Large intestine (tissue), 3 donors: ENCODE measurements at regions not wholly inside any gene's neighbourhood (a gene's known extent, or its start where the extent isn't known, plus 50 kb on each side); places are given as distances from the start of the nearest gene placed in this dataset.

ENCODE experiments used
- DNase-seq, 2 donors: peaks; one replicate each; pipeline versions ENCODE4 v3.0.0 to v3.0.0-alpha.2; 2013
- H3K27ac ChIP-seq: one replicate; pipeline ENCODE4 v1.5.1; 2013; ENCODE audit warnings: low read length
- H3K27me3 ChIP-seq: 2 replicates; pipeline ENCODE4 v1.6.1; 2013; ENCODE audit warnings: low read length; ENCODE audit not compliant: control insufficient read depth, insufficient read depth
- H3K36me3 ChIP-seq: 2 replicates; pipeline ENCODE4 v1.6.1; 2013; ENCODE audit warnings: low read length; ENCODE audit not compliant: control insufficient read depth, insufficient read depth
- H3K4me1 ChIP-seq: one replicate; pipeline ENCODE4 v1.6.1; 2013; ENCODE audit warnings: low read length; ENCODE audit not compliant: control insufficient read depth, insufficient read depth
- H3K4me3 ChIP-seq: one replicate; pipeline ENCODE4 v1.5.1; 2013; ENCODE audit warnings: low read length
- H3K9me3 ChIP-seq: one replicate; pipeline ENCODE4 v1.6.1; 2013; ENCODE audit warnings: mild to moderate bottlenecking, low read depth, low read length, moderate library complexity; ENCODE audit not compliant: control insufficient read depth
- WGBS: methylation state at CpG from one replicate; pipeline ENCODE4 v1.1.5; 2013; ENCODE audit warnings: low lambda C conversion rate; ENCODE audit not compliant: insufficient coverage; 5-methylcytosine and 5-hydroxymethylcytosine counted together

DNA sequence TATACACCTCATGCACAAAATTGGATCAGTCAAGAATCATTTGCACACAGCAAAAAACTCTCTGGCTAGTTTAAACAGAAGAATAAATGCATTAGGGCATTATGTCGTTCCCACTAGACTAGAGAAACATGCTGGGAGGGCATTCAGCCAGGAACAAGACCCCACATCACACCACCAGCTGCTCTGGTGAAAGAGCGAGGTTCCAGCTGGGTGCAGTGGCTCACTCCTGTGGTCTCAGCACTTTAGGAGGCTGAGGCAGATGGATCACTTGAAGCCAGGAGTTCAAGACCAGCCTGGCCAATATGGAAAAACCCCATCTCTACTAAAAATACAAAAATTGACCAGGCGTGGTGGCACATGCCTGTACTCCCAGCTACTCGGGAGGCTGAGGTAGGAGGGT, 52.1 kb upstream of the BACE2 start:
- WGBS, result no CpG with 5 or more reads among the region's 4 CpGs
- H3K4me1 ChIP-seq, result peaks cover 3% of the 10 kb centered on the region
- H3K27ac ChIP-seq, result no peak overlapping the region
- no peak for DNase-seq
- no peaks in the 10 kb centered on the region for H3K36me3 ChIP-seq
- no peaks in the 10 kb centered on the region for H3K27me3 ChIP-seq
- no peaks in the 10 kb centered on the region for H3K9me3 ChIP-seq
- no peak overlapping the region for H3K4me3 ChIP-seq
